GM06990 (cell line): ENCODE measurements at regions not wholly inside any gene's neighbourhood (a gene's known extent, or its start where the extent isn't known, plus 50 kb on each side); places are given as distances from the start of the nearest gene placed in this dataset.
"Not testable (repeated sequence)": the region's sequence is repeated elsewhere in the genome, so short reads cannot be mapped to it uniquely, and the experiment has no call there.

ENCODE experiments used
- DNase-seq: peaks from one replicate; pipeline ENCODE4 v3.0.0-alpha.2; 2011; ENCODE audit not compliant: insufficient read length; ENCODE audit errors: extremely low read depth
- H3K27me3 ChIP-seq: replicated peaks from 2 replicates; pipeline ENCODE4 v1.6.0; 2011; ENCODE audit warnings: low read length; ENCODE audit not compliant: control insufficient read depth, insufficient read depth
- H3K36me3 ChIP-seq: 2 replicates; pipeline ENCODE4 v1.5.1; 2011; ENCODE audit warnings: low read length; ENCODE audit not compliant: control insufficient read depth, insufficient read depth
- H3K4me3 ChIP-seq: replicated peaks from 2 replicates; pipeline ENCODE4 v1.5.1; 2011; ENCODE audit warnings: low read depth, mild to moderate bottlenecking, control low read depth, low read length
- CTCF ChIP-seq: IDR thresholded peaks from 2 replicates; pipeline ENCODE4 v1.5.1; 2011; ENCODE audit warnings: low read length, control low read depth, mild to moderate bottlenecking, inconsistent platforms; ENCODE audit not compliant: insufficient read depth, poor library complexity, severe bottlenecking

- Histone ChIP-seq H3K4me3 (no peak overlapping the region), H3K36me3 (no peaks in the 10 kb centered on the region), H3K27me3 (no peaks in the 10 kb centered on the region)
- no peak for TF ChIP-seq CTCF
- no peak for DNase-seq
These were observed 147.9 kb upstream of the LRRC3B start for GRCh38 chr3:26474706-26475105.

GRCh38 chr3:26480377-26480776 is 142.2 kb upstream of the LRRC3B start:
- H3K36me3 ChIP-seq: no peaks in the 10 kb centered on the region
- no peak overlapping the region for H3K4me3 ChIP-seq
- DNase-seq: no peak
- H3K27me3 ChIP-seq: no peaks in the 10 kb centered on the region
- no peak for TF ChIP-seq CTCF

GRCh38 chr3:26484140-26484539 is 138.4 kb upstream of the LRRC3B start:
- H3K4me3 ChIP-seq: no peak overlapping the region
- no peaks in the 10 kb centered on the region for H3K27me3 ChIP-seq
- TF ChIP-seq CTCF: no peak
- DNase-seq: no peak
- no peaks in the 10 kb centered on the region for H3K36me3 ChIP-seq

- Histone ChIP-seq H3K27me3 (no peaks in the 10 kb centered on the region), H3K36me3 (no peaks in the 10 kb centered on the region), H3K4me3 (no peak overlapping the region)
- no peak for DNase-seq
- no peak for TF ChIP-seq CTCF
These were observed 124.3 kb upstream of the LRRC3B start for GRCh38 chr3:26498271-26498670.

- TF ChIP-seq CTCF: no peak
- Histone ChIP-seq H3K27me3 (no peaks in the 10 kb centered on the region), H3K4me3 (no peak overlapping the region), H3K36me3 (no peaks in the 10 kb centered on the region)
- DNase-seq: no peak
These were observed 117.2 kb upstream of the LRRC3B start for GRCh38 chr3:26505399-26505798.

- DNase-seq, H3K27me3 ChIP-seq, H3K4me3 ChIP-seq, H3K36me3 ChIP-seq: not testable (repeated sequence)
These were observed 108.0 kb upstream of the LRRC3B start for GRCh38 chr3:26514445-26515029.
